ENCODE measurements at regions not wholly inside any gene's neighbourhood (a gene's known extent, or its start where the extent isn't known, plus 50 kb on each side); places are given as distances from the start of the nearest gene placed in this dataset.
A peak's percentile ranks its signal among the peaks of the same experiment; 100 is the strongest.

- no peak overlapping the region for H3K4me3 ChIP-seq (ENCODE audit: low read depth, low read length)
- no peak for DNase-seq (ENCODE audit: low read depth, low spot score)
- no peak for TF ChIP-seq CTCF (IDR thresholded peaks at IDR 0.05; ENCODE audit: insufficient read depth, low read length, missing control alignments)
- ChIA-PET CTCF (no interaction called here), POLR2A (no interaction called here)
Observed at GRCh38 chr7:15805891-15806290, 119.4 kb upstream of the MEOX2 start.

- ChIA-PET POLR2A (no interaction called here), CTCF (interaction anchor here (1.0 kb wide), 1 partner anchor 296 kb away, joined by 3 read pairs; no protein-coding TSS in a partner anchor)
Observed at GRCh38 chr7:15802425-15802824, 115.9 kb upstream of the MEOX2 start.

GRCh38 chr7:15801551-15801950 is 115.1 kb upstream of the MEOX2 start:
- TF ChIP-seq CTCF (IDR thresholded peaks at IDR 0.05; ENCODE audit: insufficient read depth, low read length, missing control alignments) = no peak
- DNase-seq (ENCODE audit: low read depth, low spot score) = peak; percentile 44
- H3K4me3 ChIP-seq (ENCODE audit: low read depth, low read length) = no peak overlapping the region
- ChIA-PET CTCF (interaction anchor here (1.0 to 1.2 kb wide), 2 partner anchors 17 to 297 kb away, joined by 3 to 4 read pairs; no protein-coding TSS in a partner anchor), POLR2A (no interaction called here)

More at GRCh38 chr7:15802425-15802824, 115.9 kb upstream of the MEOX2 start:
- H3K4me3 ChIP-seq (ENCODE audit: low read depth, low read length) = no peak overlapping the region
- no peak for DNase-seq (ENCODE audit: low read depth, low spot score)
- no peak for TF ChIP-seq CTCF (IDR thresholded peaks at IDR 0.05; ENCODE audit: insufficient read depth, low read length, missing control alignments)

- H3K4me3 ChIP-seq (ENCODE audit: low read depth, low read length) = no peak overlapping the region
- TF ChIP-seq CTCF (IDR thresholded peaks at IDR 0.05; ENCODE audit: insufficient read depth, low read length, missing control alignments) = no peak
- ChIA-PET CTCF (interaction anchor here (1.2 kb wide), 1 partner anchor 17 kb away, joined by 4 read pairs; no protein-coding TSS in a partner anchor), POLR2A (no interaction called here)
- no peak for DNase-seq (ENCODE audit: low read depth, low spot score)
Observed at GRCh38 chr7:15801041-15801440, 114.6 kb upstream of the MEOX2 start.

GRCh38 chr7:15798081-15798480 is 111.6 kb upstream of the MEOX2 start:
- CTCF ChIA-PET = no interaction called here
- TF ChIP-seq CTCF (IDR thresholded peaks at IDR 0.05; ENCODE audit: insufficient read depth, low read length, missing control alignments) = no peak
- POLR2A ChIA-PET = no interaction called here
- no peak for DNase-seq (ENCODE audit: low read depth, low spot score)
- no peak overlapping the region for H3K4me3 ChIP-seq (ENCODE audit: low read depth, low read length)

- ChIA-PET CTCF (no interaction called here), POLR2A (no interaction called here)
- DNase-seq (ENCODE audit: low read depth, low spot score) = no peak
- H3K4me3 ChIP-seq (ENCODE audit: low read depth, low read length) = no peak overlapping the region
- TF ChIP-seq CTCF (IDR thresholded peaks at IDR 0.05; ENCODE audit: insufficient read depth, low read length, missing control alignments) = no peak
Observed at GRCh38 chr7:15795393-15795792, 108.9 kb upstream of the MEOX2 start.
